Tibial nerve (tissue), 3 donors: ENCODE measurements at regions not wholly inside any gene's neighbourhood (a gene's known extent, or its start where the extent isn't known, plus 50 kb on each side); places are given as distances from the start of the nearest gene placed in this dataset.
"Not testable (repeated sequence)": the region's sequence is repeated elsewhere in the genome, so short reads cannot be mapped to it uniquely, and the experiment has no call there.

Source experiments
- POLR2A ChIP-seq, 2 donors: fragments of 450-650 bp; IDR thresholded peaks; one replicate each; pipeline ENCODE4 v1.6.1; 2017; ENCODE audit warnings: antibody characterized with exemption in 2 of 2, mild to moderate bottlenecking in 2 of 2, moderate library complexity in 2 of 2
- TF ChIP-seq, protein P1 (sequence below), 5 experiments: fragments of 200-600 bp in 3 of 5; fragments of 450-650 bp in 2 of 5; sonication (generic) in 3 of 5; IDR thresholded peaks; one replicate each; pipeline ENCODE4 v1.5.1; 2016 to 2019; ENCODE audit warnings: antibody characterized with exemption in 5 of 5, mild to moderate bottlenecking in 3 of 5, moderate library complexity in 2 of 5

DNA sequence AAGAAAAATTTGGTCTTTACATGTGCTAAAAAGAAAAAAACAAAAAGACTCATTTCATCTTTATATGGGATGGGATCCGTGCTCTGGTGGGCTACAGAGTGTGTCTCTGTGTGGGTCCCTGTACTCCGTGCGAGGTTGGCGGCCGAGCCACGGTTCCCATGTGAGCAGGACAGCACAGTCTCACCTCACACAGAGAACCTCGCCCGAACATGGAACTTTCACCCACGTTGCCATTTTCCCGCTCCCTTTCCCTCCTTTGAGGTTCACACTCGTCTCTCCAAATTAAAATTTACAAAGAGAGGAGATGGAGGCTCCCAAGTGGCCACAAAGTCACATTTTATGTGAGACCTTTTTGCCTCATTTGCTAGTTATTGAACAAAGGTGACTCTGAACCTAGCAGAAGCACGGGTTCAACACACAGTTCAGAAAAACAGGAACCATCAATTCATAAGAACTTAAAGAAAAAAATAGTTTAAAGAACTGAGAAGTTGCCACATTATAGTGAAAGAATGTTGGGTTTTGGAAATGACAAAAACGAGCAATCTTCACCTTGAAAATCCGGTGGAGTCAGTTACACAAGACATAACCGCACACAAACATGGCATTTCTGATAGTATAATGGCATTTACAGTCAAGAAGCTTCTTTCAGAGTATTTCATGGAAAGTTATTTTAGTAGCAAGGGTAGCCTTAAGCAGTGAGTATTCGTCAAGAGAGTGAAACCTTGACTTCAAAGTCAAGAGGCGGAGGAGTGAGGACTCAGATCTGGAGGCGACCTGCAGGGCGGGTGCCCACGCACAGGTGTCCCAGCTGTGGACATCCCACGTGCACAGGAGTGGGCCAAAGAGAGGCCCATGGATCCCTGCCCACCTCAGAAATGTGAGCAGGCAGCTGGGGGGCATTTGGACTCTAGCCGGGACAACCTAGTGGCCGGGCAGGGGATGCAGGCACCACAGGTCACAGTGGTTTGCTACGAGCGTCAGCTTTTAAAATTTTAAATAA is 277.2 kb upstream of the PLGLB2 start:
- TF ChIP-seq, protein P1, sequence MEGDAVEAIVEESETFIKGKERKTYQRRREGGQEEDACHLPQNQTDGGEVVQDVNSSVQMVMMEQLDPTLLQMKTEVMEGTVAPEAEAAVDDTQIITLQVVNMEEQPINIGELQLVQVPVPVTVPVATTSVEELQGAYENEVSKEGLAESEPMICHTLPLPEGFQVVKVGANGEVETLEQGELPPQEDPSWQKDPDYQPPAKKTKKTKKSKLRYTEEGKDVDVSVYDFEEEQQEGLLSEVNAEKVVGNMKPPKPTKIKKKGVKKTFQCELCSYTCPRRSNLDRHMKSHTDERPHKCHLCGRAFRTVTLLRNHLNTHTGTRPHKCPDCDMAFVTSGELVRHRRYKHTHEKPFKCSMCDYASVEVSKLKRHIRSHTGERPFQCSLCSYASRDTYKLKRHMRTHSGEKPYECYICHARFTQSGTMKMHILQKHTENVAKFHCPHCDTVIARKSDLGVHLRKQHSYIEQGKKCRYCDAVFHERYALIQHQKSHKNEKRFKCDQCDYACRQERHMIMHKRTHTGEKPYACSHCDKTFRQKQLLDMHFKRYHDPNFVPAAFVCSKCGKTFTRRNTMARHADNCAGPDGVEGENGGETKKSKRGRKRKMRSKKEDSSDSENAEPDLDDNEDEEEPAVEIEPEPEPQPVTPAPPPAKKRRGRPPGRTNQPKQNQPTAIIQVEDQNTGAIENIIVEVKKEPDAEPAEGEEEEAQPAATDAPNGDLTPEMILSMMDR (IDR thresholded peaks at IDR 0.05): not testable (repeated sequence)
- not testable (repeated sequence) for TF ChIP-seq POLR2A (IDR thresholded peaks at IDR 0.05)
